HL-60 (cell line): ENCODE measurements at regions not wholly inside any gene's neighbourhood (a gene's known extent, or its start where the extent isn't known, plus 50 kb on each side); places are given as distances from the start of the nearest gene placed in this dataset.

ENCODE experiments used
- DNase-seq, 2 experiments: peaks; one replicate each; pipeline ENCODE4 v3.0.0-alpha.2; 2010 to 2020; ENCODE audit warnings: low read depth in 1 of 2, low spot score in 1 of 2
- H3K27ac ChIP-seq: fragments of 250-450 bp; sonication (Bioruptor Pico); replicated peaks from 2 replicates; pipeline ENCODE4 v1.5.1; 2020; ENCODE audit warnings: mild to moderate bottlenecking, moderate library complexity
- H3K27me3 ChIP-seq: fragments of 250-450 bp; sonication (Bioruptor Pico); 2 replicates; pipeline ENCODE4 v1.5.1; 2021; ENCODE audit warnings: mild to moderate bottlenecking, moderate library complexity; ENCODE audit not compliant: insufficient read depth, poor library complexity, severe bottlenecking
- H3K4me3 ChIP-seq: replicated peaks from 2 replicates; pipeline ENCODE4 v1.5.1; 2011; ENCODE audit warnings: mild to moderate bottlenecking, control low read depth, low read length; ENCODE audit not compliant: insufficient read depth
- CTCF ChIP-seq: IDR thresholded peaks from one replicate; pipeline ENCODE4 v1.5.1; 2011; ENCODE audit warnings: low read length, control low read depth, inconsistent platforms; ENCODE audit not compliant: insufficient read depth
- GABPA ChIP-seq: IDR thresholded peaks from 2 replicates; pipeline ENCODE4 v1.6.1; 2012; ENCODE audit warnings: low read depth
- POLR2AphosphoS5 ChIP-seq: IDR thresholded peaks from 2 replicates; pipeline ENCODE4 v1.6.1; 2012; ENCODE audit warnings: low read depth
- REST ChIP-seq: IDR thresholded peaks from 2 replicates; pipeline ENCODE4 v1.6.1; 2012; ENCODE audit warnings: low read depth; ENCODE audit not compliant: insufficient replicate concordance
- SPI1 ChIP-seq: IDR thresholded peaks from 2 replicates; pipeline ENCODE4 v1.6.1; 2012; ENCODE audit warnings: low read depth, mild to moderate bottlenecking, borderline replicate concordance

- DNase-seq = no peak
- no peak overlapping the region for H3K4me3 ChIP-seq
- TF ChIP-seq CTCF (no peak), GABPA (no peak), SPI1 (no peak), POLR2AphosphoS5 (no peak), REST (no peak)
- H3K27ac ChIP-seq = no peak overlapping the region
- no peaks in the 10 kb centered on the region for H3K27me3 ChIP-seq
These were observed 512.2 kb upstream of the ZNF608 start for GRCh38 chr5:125258615-125259014.

GRCh38 chr5:125261505-125262250, 515.2 kb upstream of the ZNF608 start:
- DNase-seq = no peak

GRCh38 chr5:125262782-125263181, 516.3 kb upstream of the ZNF608 start:
- no peak for DNase-seq
- H3K4me3 ChIP-seq = no peak overlapping the region
- no peak overlapping the region for H3K27ac ChIP-seq
- H3K27me3 ChIP-seq = no peaks in the 10 kb centered on the region
- TF ChIP-seq REST = no peak

More at GRCh38 chr5:125261505-125262250, 515.2 kb upstream of the ZNF608 start:
- no peaks in the 10 kb centered on the region for H3K27me3 ChIP-seq
- H3K4me3 ChIP-seq = no peak overlapping the region
- H3K27ac ChIP-seq = no peak overlapping the region
- TF ChIP-seq GABPA = no peak
- no peak for TF ChIP-seq POLR2AphosphoS5
- TF ChIP-seq CTCF = no peak
- no peak for TF ChIP-seq SPI1

GRCh38 chr5:125263356-125263755, 516.9 kb upstream of the ZNF608 start:
- DNase-seq = no peak
- TF ChIP-seq GABPA = no peak
- no peak for TF ChIP-seq REST
- Histone ChIP-seq H3K27me3 (no peaks in the 10 kb centered on the region), H3K27ac (no peak overlapping the region), H3K4me3 (no peak overlapping the region)
